Stimulated activated CD4-positive, alpha-beta T cell treated with anti-CD3 and anti-CD28 coated beads, Interleukin-12 subunit alpha, Interleukin-12 subunit beta, amount 100 ng/mL, for 48 hours (primary cell): ENCODE measurements at regions not wholly inside any gene's neighbourhood (a gene's known extent, or its start where the extent isn't known, plus 50 kb on each side); places are given as distances from the start of the nearest gene placed in this dataset.
"Not testable (repeated sequence)": the region's sequence is repeated elsewhere in the genome, so short reads cannot be mapped to it uniquely, and the experiment has no call there.

Experiments used
- DNase-seq, 3 donors: peaks; one replicate each; pipeline ENCODE4 v3.0.0-alpha.2; 2020; ENCODE audit warnings: low read depth in 2 of 3, low spot score in 1 of 3

- not testable (repeated sequence) for DNase-seq
These were observed 737.1 kb downstream of the TRHDE start for GRCh38 chr12:73009138-73009834.

GRCh38 chr12:73017981-73018380 is 745.8 kb downstream of the TRHDE start:
- no peak for DNase-seq

- no peak for DNase-seq
These were observed 781.7 kb downstream of the TRHDE start for GRCh38 chr12:73053893-73054292.

DNA sequence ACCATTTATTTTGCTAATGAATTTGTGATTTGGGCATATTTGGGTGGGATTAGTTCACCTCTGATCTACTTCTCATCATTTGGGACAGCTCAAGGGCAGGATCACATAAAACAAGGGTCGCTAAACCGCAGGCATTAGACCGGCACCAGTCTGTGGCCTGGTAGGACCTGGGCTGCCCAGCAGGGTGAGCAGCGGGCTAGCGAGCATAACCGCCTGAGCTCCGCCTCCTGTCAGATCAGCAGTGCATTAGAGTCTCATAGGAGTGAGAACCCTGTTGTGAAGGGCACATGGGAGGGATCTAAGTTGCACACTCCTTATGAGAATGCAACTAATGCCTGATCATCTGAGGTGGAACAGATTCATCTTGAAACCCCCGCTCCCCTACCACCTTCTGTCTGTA is 785.3 kb downstream of the TRHDE start:
- DNase-seq: no peak

DNA sequence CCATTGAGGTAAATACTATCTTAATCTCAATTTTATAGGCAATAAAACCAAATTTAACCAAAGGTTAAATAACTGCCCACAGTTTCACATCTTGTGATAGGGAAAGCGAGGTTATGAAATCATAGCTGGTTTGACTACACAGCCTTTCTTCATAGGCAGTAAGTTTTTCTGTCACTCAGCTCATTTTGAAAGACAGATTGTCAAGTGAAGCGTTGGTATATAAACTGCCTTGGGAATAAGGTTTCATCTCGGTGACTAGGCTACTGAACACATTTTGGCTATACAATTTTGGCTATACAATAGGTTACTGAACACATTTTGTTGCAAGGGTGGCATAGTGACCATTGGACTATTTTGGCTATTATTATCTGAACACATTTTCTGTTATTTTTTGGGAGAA is 793.7 kb downstream of the TRHDE start:
- no peak for DNase-seq

- DNase-seq: no peak
These were observed 795.4 kb downstream of the TRHDE start for GRCh38 chr12:73067616-73068015.

GRCh38 chr12:73072214-73072613 is 800.0 kb downstream of the TRHDE start:
- no peak for DNase-seq

- no peak for DNase-seq
These were observed 804.6 kb downstream of the TRHDE start for GRCh38 chr12:73076760-73077159.

GRCh38 chr12:73083736-73084135 is 811.6 kb downstream of the TRHDE start:
- DNase-seq: no peak

DNA sequence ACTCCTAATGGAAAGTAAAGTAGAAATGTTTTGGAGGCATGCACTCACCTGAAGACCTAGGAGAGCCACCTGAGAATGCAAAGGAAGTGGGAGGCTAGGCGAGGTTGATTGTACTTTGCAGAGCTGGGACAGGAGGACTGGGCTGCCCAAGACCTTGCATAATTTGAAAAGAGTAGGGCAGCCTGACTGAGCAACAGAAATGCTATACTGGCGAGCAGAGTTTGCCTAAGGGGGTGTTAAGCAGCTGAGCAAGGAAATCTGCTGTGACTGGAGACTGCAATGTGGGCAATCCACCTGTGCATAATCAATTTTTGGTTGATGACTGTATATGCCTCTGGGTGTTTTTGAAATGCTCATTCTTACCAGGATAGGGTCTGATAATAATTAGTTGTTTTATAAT is 834.1 kb downstream of the TRHDE start:
- DNase-seq: no peak

- DNase-seq: no peak
These were observed 834.7 kb downstream of the TRHDE start for GRCh38 chr12:73106896-73107295.

DNA sequence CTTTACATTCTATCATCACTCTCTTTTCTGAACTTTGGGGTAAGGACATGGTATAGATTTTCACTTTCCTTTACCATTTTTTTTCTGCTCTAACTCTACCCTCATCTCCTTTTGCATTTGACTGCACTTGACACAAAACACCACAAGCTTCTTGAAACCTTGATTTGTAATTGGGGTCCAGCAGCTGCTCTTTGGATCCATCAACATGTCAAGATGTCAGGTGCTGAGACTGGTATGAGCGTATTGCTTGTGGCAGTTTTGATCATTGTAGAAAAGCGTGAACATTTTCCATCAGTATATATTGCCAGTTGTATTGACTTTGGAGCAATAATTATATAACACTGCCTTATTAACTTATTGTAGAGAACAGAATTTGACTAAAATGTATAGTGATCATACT is 838.6 kb downstream of the TRHDE start:
- DNase-seq: no peak

GRCh38 chr12:73112035-73112816 is 840.1 kb downstream of the TRHDE start:
- DNase-seq: no peak

DNA sequence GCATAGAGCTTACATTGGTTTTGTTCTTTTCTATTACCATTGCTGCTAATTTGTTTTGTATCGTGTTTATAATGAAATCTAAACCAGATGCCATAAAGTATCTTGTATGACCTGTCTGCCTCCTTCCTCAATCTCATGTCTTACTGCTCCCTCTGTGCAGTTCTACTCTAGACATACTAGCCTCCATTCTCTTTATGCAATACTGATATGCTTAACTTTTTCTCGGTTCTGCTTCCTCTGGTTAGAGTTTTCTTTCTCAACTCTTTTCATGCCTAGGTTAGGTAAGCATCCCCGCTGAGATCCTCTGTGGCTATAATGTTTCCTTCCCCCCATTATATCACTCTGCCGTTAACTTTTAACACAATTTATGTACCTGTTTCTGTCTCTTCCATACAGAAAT is 852.3 kb downstream of the TRHDE start:
- no peak for DNase-seq

GRCh38 chr12:73125148-73125547 is 853.0 kb downstream of the TRHDE start:
- DNase-seq: no peak

DNA sequence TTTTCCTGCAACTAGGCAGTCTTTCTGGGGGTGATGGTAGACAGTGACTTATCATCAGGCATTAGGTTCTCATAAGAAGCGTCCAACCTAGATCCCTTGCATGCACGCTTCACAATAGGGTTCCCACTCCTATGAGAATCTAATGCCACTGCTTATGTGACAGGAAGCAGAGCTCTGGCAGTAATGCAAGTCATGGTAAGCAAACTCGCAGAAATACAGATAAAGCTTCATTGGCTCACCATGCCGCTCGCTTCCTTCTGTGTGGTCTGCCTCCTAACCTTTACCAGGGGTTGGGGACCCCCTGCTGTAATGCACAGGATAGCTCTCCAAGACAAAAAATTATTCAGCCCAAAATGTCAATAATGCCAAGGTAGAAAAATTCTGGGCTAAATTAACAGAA is 864.2 kb downstream of the TRHDE start:
- no peak for DNase-seq

- DNase-seq: not testable (repeated sequence)
These were observed 867.5 kb downstream of the TRHDE start for GRCh38 chr12:73139642-73140041.

DNA sequence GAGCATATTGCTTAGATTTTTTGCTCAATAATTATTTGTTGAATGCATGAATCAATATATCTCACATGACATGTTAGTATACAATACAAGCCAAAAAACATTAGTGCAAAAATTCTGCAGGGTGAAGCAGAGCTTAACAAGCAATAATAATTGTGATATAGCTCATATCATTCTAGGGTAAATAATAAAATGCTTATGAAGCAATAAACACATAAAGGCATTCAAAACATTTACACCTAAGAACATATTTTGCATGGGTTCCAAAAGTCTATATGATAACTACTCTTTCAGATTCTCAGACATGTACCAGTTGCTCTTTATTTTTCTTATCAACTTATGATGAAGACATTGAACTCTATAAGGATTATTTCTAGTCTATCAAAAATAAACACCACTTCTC is 886.2 kb downstream of the TRHDE start:
- no peak for DNase-seq

DNA sequence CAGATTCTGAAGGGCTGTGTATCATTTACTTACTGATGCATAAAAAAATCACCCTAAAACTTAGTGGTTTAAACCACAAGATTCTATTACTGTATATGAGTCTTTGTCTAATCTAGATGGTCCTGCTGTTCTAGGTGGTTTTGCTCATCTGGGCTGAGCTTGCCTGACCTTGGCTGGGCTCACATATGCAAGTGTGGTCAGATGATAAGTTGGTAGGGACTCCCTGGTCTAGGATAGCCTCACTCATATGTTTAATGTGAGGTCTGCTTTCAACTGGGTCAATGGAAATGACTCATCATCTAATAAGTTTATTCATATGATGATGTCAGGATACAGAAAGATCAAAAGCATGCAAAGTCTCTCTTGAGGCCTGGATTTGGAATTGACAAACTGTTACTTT is 887.8 kb downstream of the TRHDE start:
- DNase-seq: no peak

DNA sequence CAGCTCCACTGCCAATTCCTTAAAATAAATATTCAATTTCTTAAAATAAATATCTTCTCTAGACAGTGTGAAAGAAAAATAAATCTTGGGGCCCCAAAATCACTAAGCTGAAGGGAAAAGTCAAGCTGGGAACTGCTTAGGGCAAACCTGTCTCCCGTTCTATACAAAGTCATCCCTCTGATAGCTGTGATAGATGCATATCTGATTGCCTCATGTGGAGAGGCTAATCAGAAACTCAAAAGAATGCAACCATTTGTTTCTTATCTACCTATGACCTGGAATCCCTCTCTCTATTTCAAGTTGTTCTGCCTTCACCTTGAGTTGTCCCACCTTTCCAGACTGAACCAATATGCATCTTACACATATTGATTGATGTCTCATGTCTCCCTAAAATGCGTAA is 889.8 kb downstream of the TRHDE start:
- DNase-seq: no peak

DNA sequence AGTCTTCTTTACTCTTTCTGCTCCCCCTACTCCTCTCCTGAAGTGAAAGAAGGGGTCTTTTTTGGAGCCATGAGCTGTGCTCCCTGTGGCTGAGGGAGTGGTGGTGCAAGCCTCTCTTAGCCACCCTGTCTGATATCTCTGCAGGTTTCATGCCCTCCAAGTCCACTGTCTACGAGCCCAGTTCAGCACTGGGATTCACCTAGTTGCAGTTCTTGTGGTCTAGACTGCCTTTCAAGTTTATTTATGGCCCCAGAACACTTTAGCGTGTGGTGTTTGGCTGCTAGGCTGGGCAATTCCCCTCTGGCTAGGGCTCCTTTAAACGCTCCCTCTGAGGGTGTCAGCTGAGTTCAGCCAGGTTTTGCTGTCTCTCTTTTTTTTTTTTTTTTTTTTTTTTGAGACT is 908.6 kb downstream of the TRHDE start:
- no peak for DNase-seq

GRCh38 chr12:73181244-73181643 is 909.1 kb downstream of the TRHDE start:
- DNase-seq: no peak

- DNase-seq: no peak
These were observed 913.2 kb downstream of the TRHDE start for GRCh38 chr12:73185403-73185802.
